H1 (cell line): ENCODE measurements at regions not wholly inside any gene's neighbourhood (a gene's known extent, or its start where the extent isn't known, plus 50 kb on each side); places are given as distances from the start of the nearest gene placed in this dataset.

ENCODE experiments used
- CTCF ChIA-PET: fragments of 300-600 bp; sonication (Branson Sonifier 250); formaldehyde crosslinking; loops from one replicate; lab custom pipeline; 2021; ENCODE audit not compliant: partially characterized antibody; lab: Charles Lee
- POLR2A ChIA-PET: fragments of 300-600 bp; sonication (Branson Sonifier 250); formaldehyde crosslinking; loops from one replicate; lab custom pipeline; 2021; ENCODE audit warnings: inconsistent platforms; ENCODE audit not compliant: partially characterized antibody; lab: Charles Lee
- DNase-seq, 2 experiments: peaks; one replicate each; pipeline versions ENCODE4 v3.0.0 to v3.0.0-alpha.2; 2010 to 2022; ENCODE audit warnings: low spot score in 2 of 2, low read depth in 1 of 2, mixed read lengths in 1 of 2
- FAIRE-seq: peaks from 2 replicates; lab custom pipeline; 2011; peaks lifted over from hg19 to GRCh38; lab: Jason Lieb, UNC
- H2AFZ ChIP-seq: 2 replicates; pipeline ENCODE4 v1.8.1; 2012; ENCODE audit warnings: low read length, inconsistent platforms
- H2AK5ac ChIP-seq: 2 replicates; pipeline ENCODE4 v1.6.1; 2013; ENCODE audit warnings: low read depth, low read length
- H2BK120ac ChIP-seq: replicated peaks from 2 replicates; pipeline ENCODE3; 2013; ENCODE audit warnings: low read depth, low read length, inconsistent platforms
- H2BK12ac ChIP-seq: 2 replicates; pipeline ENCODE4 v1.6.1; 2013; ENCODE audit warnings: low read depth, low read length
- H2BK15ac ChIP-seq: 2 replicates; pipeline ENCODE4 v1.6.1; 2013; ENCODE audit warnings: low read length
- H2BK20ac ChIP-seq: 2 replicates; pipeline ENCODE4 v1.6.1; 2013; ENCODE audit warnings: low read length
- H2BK5ac ChIP-seq: 2 replicates; pipeline ENCODE4 v1.6.1; 2013; ENCODE audit warnings: low read depth, low read length
- H3K14ac ChIP-seq: 2 replicates; pipeline ENCODE4 v1.6.1; 2013; ENCODE audit warnings: inconsistent platforms; ENCODE audit not compliant: insufficient read length
- H3K18ac ChIP-seq: 2 replicates; pipeline ENCODE4 v1.6.1; 2013; ENCODE audit warnings: low read length; ENCODE audit errors: extremely low read depth
- H3K23ac ChIP-seq: 2 replicates; pipeline ENCODE4 v1.6.1; 2013; ENCODE audit warnings: inconsistent platforms; ENCODE audit not compliant: insufficient read length
- H3K23me2 ChIP-seq: 2 replicates; pipeline ENCODE4 v1.6.1; 2013; ENCODE audit warnings: low read depth, low read length
- H3K27ac ChIP-seq: 2 replicates; pipeline ENCODE4 v1.6.1; 2011; ENCODE audit warnings: low read depth, low read length, inconsistent platforms
- H3K27me3 ChIP-seq, 4 experiments: replicated peaks in 1 of 4; 1 replicate in 1 of 4; 2 replicates in 3 of 4; pipeline versions ENCODE4 v1.6.1 to v1.8.1; 2011 to 2013; ENCODE audit warnings: low read length in 3 of 4, mild to moderate bottlenecking in 3 of 4, inconsistent platforms in 2 of 4, mixed read lengths in 2 of 4, moderate library complexity in 1 of 4; ENCODE audit not compliant: control insufficient read depth in 3 of 4, insufficient read depth in 3 of 4; ENCODE audit errors: extremely low read depth in 1 of 4
- H3K36me3 ChIP-seq, 4 experiments: 2 replicates each; pipeline versions ENCODE4 v1.6.1 to v1.8.1; 2011 to 2013; ENCODE audit warnings: mild to moderate bottlenecking in 4 of 4, low read length in 3 of 4, moderate library complexity in 2 of 4, control low read depth in 1 of 4, inconsistent platforms in 1 of 4; ENCODE audit not compliant: insufficient read depth in 4 of 4, control insufficient read depth in 2 of 4
- H3K4ac ChIP-seq: replicated peaks from 2 replicates; pipeline ENCODE3; 2013; ENCODE audit warnings: low read length, low read depth, mixed read lengths, inconsistent platforms; ENCODE audit not compliant: insufficient read length
- H3K4me1 ChIP-seq, 4 experiments: replicated peaks in 1 of 4; 1 replicate in 1 of 4; 2 replicates in 3 of 4; pipeline versions ENCODE4 v1.6.1 to v1.8.1; 2011 to 2013; ENCODE audit warnings: low read length in 3 of 4, inconsistent platforms in 2 of 4, mixed read lengths in 1 of 4; ENCODE audit not compliant: insufficient read depth in 4 of 4, control insufficient read depth in 3 of 4
- H3K4me2 ChIP-seq, 2 experiments: 2 replicates each; pipeline versions ENCODE4 v1.6.1 to v1.8.1; 2011 to 2013; ENCODE audit warnings: low read depth in 2 of 2, low read length in 2 of 2, control low read depth in 1 of 2, inconsistent platforms in 1 of 2, mild to moderate bottlenecking in 1 of 2; ENCODE audit not compliant: insufficient read depth in 1 of 2
- H3K4me3 ChIP-seq, 4 experiments: fragments of 200-600, 300-600 bp in 1 of 4; sonication (generic), shearing (Covaris generic), sonication (Bioruptor Twin) in 1 of 4; 2 replicates each; pipeline versions ENCODE4 v1.5.1 to v1.8.1; 2011 to 2016; ENCODE audit warnings: low read length in 4 of 4, low read depth in 3 of 4, control low read depth in 2 of 4, inconsistent platforms in 2 of 4, mild to moderate bottlenecking in 2 of 4, mixed read lengths in 1 of 4, moderate library complexity in 1 of 4; ENCODE audit not compliant: insufficient read depth in 2 of 4; ENCODE audit errors: extremely low read depth in 1 of 4
- H3K56ac ChIP-seq: replicated peaks from 2 replicates; pipeline ENCODE3; 2013; ENCODE audit warnings: low read depth, mild to moderate bottlenecking, mixed read lengths, low read length, inconsistent platforms; ENCODE audit not compliant: insufficient read length
- H3K79me1 ChIP-seq: 2 replicates; pipeline ENCODE4 v1.6.1; 2013; ENCODE audit warnings: low read depth, low read length, control low read depth
- H3K79me2 ChIP-seq, 2 experiments: 2 replicates each; pipeline versions ENCODE4 v1.6.1 to v1.8.1; 2012 to 2013; ENCODE audit warnings: low read length in 2 of 2, mild to moderate bottlenecking in 2 of 2, inconsistent platforms in 1 of 2; ENCODE audit not compliant: insufficient read depth in 2 of 2, control insufficient read depth in 1 of 2
- H3K9ac ChIP-seq, 4 experiments: replicated peaks in 1 of 4; 1 replicate in 1 of 4; 2 replicates in 3 of 4; pipeline versions ENCODE4 v1.6.1 to v1.8.1; 2011 to 2013; ENCODE audit warnings: low read depth in 3 of 4, low read length in 3 of 4, control low read depth in 2 of 4, mild to moderate bottlenecking in 2 of 4, moderate library complexity in 2 of 4, inconsistent platforms in 1 of 4; ENCODE audit errors: extremely low read depth in 1 of 4
- H3K9me3 ChIP-seq, 2 experiments: 2 replicates each; pipeline versions ENCODE4 v1.6.1 to v1.8.1; 2012 to 2013; ENCODE audit warnings: mild to moderate bottlenecking in 2 of 2, moderate library complexity in 2 of 2, control low read depth in 1 of 2, inconsistent platforms in 1 of 2, low read depth in 1 of 2, low read length in 1 of 2, mixed read lengths in 1 of 2; ENCODE audit not compliant: insufficient read depth in 2 of 2
- H4K20me1 ChIP-seq, 2 experiments: replicated peaks in 1 of 2; 2 replicates each; pipeline versions ENCODE3 to v1.8.1; 2011 to 2013; ENCODE audit warnings: inconsistent platforms in 2 of 2, low read length in 2 of 2, mild to moderate bottlenecking in 1 of 2; ENCODE audit not compliant: insufficient read depth in 2 of 2, control insufficient read depth in 1 of 2
- H4K5ac ChIP-seq: 2 replicates; pipeline ENCODE4 v1.6.1; 2013; ENCODE audit warnings: low read length, low read depth, mixed read lengths, inconsistent platforms; ENCODE audit not compliant: insufficient read length
- H4K8ac ChIP-seq: 2 replicates; pipeline ENCODE4 v1.8.0; 2013; ENCODE audit warnings: mild to moderate bottlenecking, moderate library complexity, low read length, inconsistent platforms; ENCODE audit not compliant: insufficient read depth; ENCODE audit errors: extremely low read depth
- H4K91ac ChIP-seq: replicated peaks from 2 replicates; pipeline ENCODE3; 2013; ENCODE audit warnings: low read length, mixed read lengths, inconsistent platforms; ENCODE audit not compliant: insufficient read length
- ASH2L ChIP-seq: fragments of 200-600, 300-600 bp; sonication (generic); IDR thresholded peaks from one replicate; pipeline ENCODE4 v1.7.1; 2017; ENCODE audit warnings: low read length
- ATF3 ChIP-seq: IDR thresholded peaks from 2 replicates; pipeline ENCODE4 v1.6.1; 2011; ENCODE audit warnings: low read depth, mild to moderate bottlenecking, low read length; ENCODE audit not compliant: insufficient read depth
- BRCA1 ChIP-seq: IDR thresholded peaks from 2 replicates; pipeline ENCODE4 v1.6.1; 2012; ENCODE audit warnings: low read depth, low read length, improper control_type of control experiment
- CEBPB ChIP-seq: IDR thresholded peaks from 2 replicates; pipeline ENCODE4 v1.6.1; 2012; ENCODE audit warnings: low read depth, low read length
- CHD1 ChIP-seq: IDR thresholded peaks from 2 replicates; pipeline ENCODE4 v1.6.1; 2012; ENCODE audit warnings: low read depth, low read length, improper control_type of control experiment
- EZH2 ChIP-seq: fragments of 200-600 bp; sonication (generic); IDR thresholded peaks from 2 replicates; pipeline ENCODE4 v1.7.1; 2012; ENCODE audit warnings: low read depth, mild to moderate bottlenecking, moderate library complexity, low read length, inconsistent platforms; ENCODE audit not compliant: severe bottlenecking
- JUN ChIP-seq: IDR thresholded peaks from 2 replicates; pipeline ENCODE4 v1.6.1; 2011; ENCODE audit warnings: low read depth, mild to moderate bottlenecking, improper control_type of control experiment, low read length
- KDM5A ChIP-seq: fragments of 200-600 bp; IDR thresholded peaks from 2 replicates; pipeline ENCODE4 v1.7.1; 2012; ENCODE audit warnings: mild to moderate bottlenecking, low read length, inconsistent platforms, mixed read lengths
- POLR2A ChIP-seq, 2 experiments: IDR thresholded peaks; 1 replicate in 1 of 2; 2 replicates in 1 of 2; pipeline ENCODE4 v1.6.1; 2011; ENCODE audit warnings: low read depth in 2 of 2, low read length in 2 of 2, mild to moderate bottlenecking in 2 of 2; ENCODE audit errors: control extremely low read depth in 1 of 2
- POLR2AphosphoS5 ChIP-seq: IDR thresholded peaks from 2 replicates; pipeline ENCODE4 v1.6.1; 2011; ENCODE audit warnings: low read depth, low read length
- RAD21 ChIP-seq, 2 experiments: IDR thresholded peaks in 1 of 2; conservative IDR thresholded peaks in 1 of 2; 2 replicates each; pipeline ENCODE4 v1.6.1; 2011; ENCODE audit warnings: low read depth in 2 of 2, low read length in 2 of 2, improper control_type of control experiment in 1 of 2, inconsistent platforms in 1 of 2, mild to moderate bottlenecking in 1 of 2, moderate library complexity in 1 of 2
- SP1 ChIP-seq: IDR thresholded peaks from 2 replicates; pipeline ENCODE4 v1.6.1; 2011; ENCODE audit warnings: low read depth, low read length
- SUZ12 ChIP-seq: fragments of 200-600 bp; sonication (generic); IDR thresholded peaks from 2 replicates; pipeline ENCODE4 v1.6.1; 2012; ENCODE audit warnings: mild to moderate bottlenecking, inconsistent platforms, low read length, moderate library complexity, mixed read lengths
- TAF1 ChIP-seq: IDR thresholded peaks from 2 replicates; pipeline ENCODE4 v1.6.1; 2011; ENCODE audit warnings: mild to moderate bottlenecking, low read depth, low read length
- TBP ChIP-seq: IDR thresholded peaks from 2 replicates; pipeline ENCODE4 v1.6.1; 2011; ENCODE audit warnings: low read depth, low read length, improper control_type of control experiment
- WGBS, 2 experiments: shearing (Covaris generic) in 1 of 2; methylation state at CpG; one replicate each; pipeline versions ENCODE4 v1.1.6 to v1.1.7; 2013 to 2015; ENCODE audit warnings: low lambda C conversion rate in 2 of 2, mixed read lengths in 2 of 2, inconsistent platforms in 1 of 2, low coverage in 1 of 2, missing lambda C conversion rate in 1 of 2; ENCODE audit not compliant: insufficient replicate concordance in 2 of 2, insufficient coverage in 1 of 2, insufficient read length in 1 of 2; ENCODE audit errors: extremely low coverage in 1 of 2, missing lambda C conversion rate in 1 of 2; 5-methylcytosine and 5-hydroxymethylcytosine counted together

- DNase-seq, result no peak
- Histone ChIP-seq H2BK15ac (no peak overlapping the region), H2BK120ac (no peak overlapping the region), H2BK20ac (no peak overlapping the region), H3K4me1 (no peaks in the 10 kb centered on the region), H2AK5ac (no peak overlapping the region), H3K36me3 (no peaks in the 10 kb centered on the region; a peak in 1 of 8 replicates), H3K23ac (no peak overlapping the region), H3K79me1 (no peaks in the 10 kb centered on the region), H3K9me3 (peaks cover 0 to 9% of the 10 kb centered on the region in 2 experiments; a peak in 1 of 4 replicates), H3K9ac (no peak overlapping the region), H3K14ac (no peak overlapping the region), H3K18ac (no peak overlapping the region), H4K5ac (no peak overlapping the region), H3K27ac (no peak overlapping the region), H3K4me3 (no peak overlapping the region), H2BK5ac (no peak overlapping the region), H3K23me2 (no peaks in the 10 kb centered on the region; the same call in 1 of the 2 replicates), H2BK12ac (no peak overlapping the region), H3K4me2 (no peak overlapping the region), H2AFZ (no peak overlapping the region), H4K20me1 (no peaks in the 10 kb centered on the region), H3K56ac (no peak overlapping the region), H3K27me3 (no peaks in the 10 kb centered on the region), H3K79me2 (no peaks in the 10 kb centered on the region), H4K8ac (no peak overlapping the region), H4K91ac (no peak overlapping the region), H3K4ac (no peak overlapping the region)
- no peak for FAIRE-seq
- ChIA-PET CTCF (interaction anchor here (1.2 kb wide), 1 partner anchor 9 kb away, joined by 4 read pairs; no protein-coding TSS in a partner anchor), POLR2A (no interaction called here)
- 85% methylated on average over 6 of the region's 6 CpGs; no CpG with 5 or more reads in 1 of the 2 experiments for WGBS, 2 experiments
- no peak for TF ChIP-seq JUN
- TF ChIP-seq SUZ12, result no peak
- TF ChIP-seq ASH2L, result no peak
- no peak for TF ChIP-seq POLR2A (IDR thresholded peaks at IDR 0.05; ENCODE audit: control extremely low read depth in 1 of 2, low read depth in 2 of 2, low read length in 2 of 2)
- TF ChIP-seq TAF1, result no peak
- no peak for TF ChIP-seq CHD1
- no peak for TF ChIP-seq BRCA1
- TF ChIP-seq SP1, result no peak
- no peak for TF ChIP-seq TBP
- TF ChIP-seq EZH2, result no peak
- no peak for TF ChIP-seq RAD21 (IDR thresholded peaks at IDR 0.05 in 1 of 2, conservative IDR thresholded peaks at IDR 0.05 in 1 of 2; ENCODE audit: low read depth in 2 of 2, low read length in 2 of 2)
- no peak for TF ChIP-seq KDM5A
- no peak for TF ChIP-seq CEBPB
- TF ChIP-seq POLR2AphosphoS5, result no peak
- TF ChIP-seq ATF3, result no peak
These were observed 351.7 kb upstream of the ARID1B start for GRCh38 chr6:156425359-156426020.
